NOMO-1 treated with dmso at 0.1 percent for 144 hours (cell line): ENCODE measurements at regions not wholly inside any gene's neighbourhood (a gene's known extent, or its start where the extent isn't known, plus 50 kb on each side); places are given as distances from the start of the nearest gene placed in this dataset.
"Not testable (repeated sequence)": the region's sequence is repeated elsewhere in the genome, so short reads cannot be mapped to it uniquely, and the experiment has no call there.

Source experiments
- DNase-seq: peaks from one replicate; lab custom pipeline; 2025; ENCODE audit not compliant: unreplicated experiment; lab: John Stamatoyannopoulos, UW

DNA sequence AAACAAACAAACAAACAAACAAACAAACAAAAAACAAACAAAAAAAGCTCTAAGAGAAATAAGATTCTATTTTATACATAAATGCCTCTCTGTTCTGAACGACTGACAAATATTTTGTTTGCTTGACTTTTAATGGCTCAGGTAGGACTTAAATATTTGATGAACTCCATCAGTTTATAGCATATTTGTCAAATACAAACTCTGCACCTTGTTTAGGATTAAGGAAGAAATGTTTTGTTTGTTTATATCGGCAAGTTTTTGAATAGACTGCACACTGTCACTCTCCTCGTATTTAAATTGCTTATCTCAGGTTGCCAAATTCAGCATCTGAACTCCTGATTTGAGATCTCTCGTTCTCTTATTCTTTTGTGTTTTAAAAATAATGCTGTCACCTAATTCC is 1499.7 kb upstream of the SLC10A2 start:
- DNase-seq = no peak

DNA sequence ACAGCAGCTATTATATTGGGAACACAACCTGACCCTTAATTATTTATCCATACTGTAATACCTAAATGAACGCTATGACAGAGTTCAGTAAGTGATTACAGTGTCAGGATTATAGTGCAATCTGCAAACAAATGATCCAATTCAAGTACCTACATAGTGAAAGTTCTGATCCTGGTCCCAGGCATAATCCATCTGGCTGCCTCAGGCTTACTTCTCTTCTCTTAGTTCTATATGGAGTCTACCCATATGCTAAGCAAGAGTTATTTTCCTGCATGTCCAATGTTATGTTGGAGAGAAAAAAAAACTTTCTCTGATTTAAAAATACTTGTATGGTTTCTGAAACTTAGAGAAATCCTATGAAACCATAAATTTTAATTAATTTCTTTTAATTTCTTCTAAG is 1487.7 kb upstream of the SLC10A2 start:
- DNase-seq = no peak

DNA sequence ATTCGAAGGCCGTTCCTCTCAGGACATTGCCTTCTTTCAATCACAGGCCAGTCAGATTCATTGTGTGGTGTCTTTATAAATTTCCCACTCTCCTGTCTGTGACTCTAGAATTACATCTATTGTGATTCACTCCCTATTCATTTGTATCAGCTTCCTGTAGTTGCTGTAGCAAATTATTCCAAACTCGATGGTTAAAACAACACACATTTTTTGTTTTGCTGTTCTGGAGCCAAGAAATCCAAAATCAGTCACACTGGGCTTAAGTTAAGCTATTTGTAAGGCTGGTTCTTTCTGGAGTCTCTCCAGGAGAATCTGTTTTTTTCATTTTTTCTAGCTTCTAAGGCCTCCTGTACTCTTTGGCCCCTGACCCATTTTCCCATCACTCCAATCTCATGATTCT is 1487.0 kb upstream of the SLC10A2 start:
- no peak for DNase-seq

DNA sequence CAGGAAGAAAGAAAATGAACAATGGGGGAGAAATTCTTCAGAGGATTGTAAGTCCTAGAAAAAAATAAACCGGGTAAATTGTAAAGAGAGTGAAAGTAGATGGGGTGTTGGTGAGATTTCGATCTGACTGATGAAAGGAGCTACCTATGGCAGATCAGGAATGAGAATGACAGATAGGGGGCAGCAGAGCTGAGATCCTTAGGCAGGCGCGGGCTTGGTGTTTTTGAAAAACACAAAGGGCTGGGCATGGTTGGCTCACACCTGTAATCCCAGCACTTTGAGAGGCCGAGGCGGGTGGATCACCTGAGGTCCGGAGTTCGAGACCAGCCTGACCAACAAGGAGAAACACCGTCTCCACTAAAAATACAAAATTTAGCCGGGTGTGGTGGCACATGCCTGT is 1468.6 kb upstream of the SLC10A2 start:
- DNase-seq = no peak

DNA sequence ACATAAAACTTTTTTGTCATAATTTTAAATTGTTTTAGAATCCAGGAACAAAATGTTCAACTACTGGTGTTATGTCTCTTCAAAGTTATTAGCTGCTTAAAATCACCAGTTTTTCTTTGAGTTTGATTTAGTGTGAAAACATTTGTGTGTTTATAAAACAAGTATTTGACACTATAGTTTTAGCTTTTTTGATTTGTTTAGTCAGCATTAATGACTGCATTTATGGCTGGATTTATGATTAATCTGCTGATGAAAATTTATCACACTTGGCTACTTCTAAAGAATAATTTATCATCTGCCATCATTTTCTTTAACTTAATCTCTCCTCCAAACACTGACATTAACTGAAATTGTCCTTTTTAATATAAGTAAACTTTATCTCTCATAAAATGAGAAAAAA is 1465.9 kb upstream of the SLC10A2 start:
- DNase-seq = no peak

DNA sequence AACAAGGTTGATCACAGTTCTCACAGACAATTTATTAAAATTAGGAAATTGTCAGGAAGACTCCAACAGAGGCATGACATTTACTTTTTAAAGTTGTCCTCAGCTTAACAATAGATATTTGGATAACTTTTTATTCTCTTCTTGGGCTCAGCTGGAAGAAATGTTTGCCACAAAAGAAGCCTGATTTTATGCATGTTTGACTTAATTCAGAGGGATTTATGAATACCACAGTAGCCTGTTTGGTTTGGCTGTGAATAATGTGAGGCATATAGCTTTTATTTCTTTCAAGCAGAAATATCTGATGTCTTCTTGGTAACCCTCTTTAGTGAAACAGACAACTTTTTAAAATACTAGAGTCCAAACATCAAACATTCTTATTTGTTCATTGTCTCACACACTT is 1464.5 kb upstream of the SLC10A2 start:
- no peak for DNase-seq

DNA sequence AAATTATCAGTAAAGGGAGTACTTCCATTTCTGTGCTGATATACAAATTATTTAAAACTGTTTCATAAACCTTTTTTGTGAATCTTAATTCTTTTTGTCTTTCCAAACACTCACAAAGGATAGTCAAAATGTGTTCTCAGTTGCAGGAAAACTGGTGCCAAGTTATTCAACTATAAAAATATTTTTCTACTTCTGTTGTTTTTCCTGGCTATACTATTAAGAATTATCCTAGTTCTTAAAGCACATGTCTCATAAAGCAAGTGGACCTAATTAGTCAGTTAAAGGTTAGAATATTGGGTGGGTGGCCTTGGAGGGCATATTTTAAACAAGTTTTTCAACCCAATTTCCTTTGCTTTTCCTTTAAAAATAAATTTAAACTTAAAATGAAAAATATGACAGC is 1460.3 kb upstream of the SLC10A2 start:
- DNase-seq = no peak

DNA sequence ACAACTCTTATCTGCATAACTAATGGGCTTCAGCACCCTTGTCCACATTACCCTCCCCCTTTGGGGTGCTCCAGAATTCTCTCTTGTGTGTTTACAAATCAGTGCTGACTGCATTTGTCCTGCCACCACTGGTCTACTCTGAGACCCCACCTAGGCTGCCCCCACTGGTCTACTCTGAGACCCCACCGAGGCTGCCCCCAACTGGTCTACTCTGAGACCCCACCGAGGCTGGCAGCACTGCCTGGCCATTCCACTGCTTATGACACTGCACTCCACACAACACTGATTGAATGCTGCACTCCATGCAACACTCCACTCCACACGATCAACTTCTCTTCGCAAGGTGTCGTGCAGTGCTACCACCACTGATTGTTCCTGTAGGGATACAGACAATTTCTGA is 1459.2 kb upstream of the SLC10A2 start:
- no peak for DNase-seq

DNA sequence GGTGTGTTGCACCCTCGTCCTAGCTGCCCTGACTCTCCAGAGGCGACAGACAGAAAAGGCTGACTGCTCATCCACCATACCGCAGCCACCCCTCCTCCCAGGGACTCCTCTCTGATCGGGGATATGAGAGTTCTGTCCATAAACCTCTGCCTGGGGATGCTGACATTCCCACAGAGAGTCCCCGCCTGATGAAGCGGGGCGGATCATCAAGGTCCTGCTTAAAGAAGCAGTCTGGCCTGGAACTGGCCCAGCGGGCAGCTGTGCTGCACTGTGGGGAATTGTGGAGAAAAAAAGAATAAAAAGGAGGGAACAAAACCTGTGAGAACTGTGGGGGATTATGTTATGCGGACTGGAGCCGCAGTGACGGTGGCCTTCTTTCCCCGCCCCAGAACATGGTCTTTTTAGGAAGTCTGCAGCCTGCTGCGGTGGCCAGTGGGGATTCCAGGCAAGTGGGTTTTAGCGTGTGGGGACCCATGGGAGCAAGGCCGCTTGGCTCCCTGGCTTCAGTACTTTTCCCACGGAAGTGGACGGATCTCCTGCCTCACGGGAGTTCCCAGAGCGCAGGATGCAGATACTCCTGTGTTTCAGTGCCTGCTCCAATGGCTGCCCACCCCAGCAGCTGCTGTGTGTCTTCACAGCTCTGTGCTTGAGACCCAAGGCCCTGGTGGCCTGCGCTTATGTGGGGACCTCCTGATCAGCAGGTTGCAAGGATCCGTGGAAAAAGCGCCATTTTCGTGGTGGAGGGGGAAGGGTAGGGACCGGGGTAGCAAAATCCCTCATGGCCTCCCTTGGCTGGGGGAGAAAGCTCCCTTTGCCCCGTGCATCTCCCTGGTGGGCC is 1456.2 kb upstream of the SLC10A2 start:
- DNase-seq = no peak

DNA sequence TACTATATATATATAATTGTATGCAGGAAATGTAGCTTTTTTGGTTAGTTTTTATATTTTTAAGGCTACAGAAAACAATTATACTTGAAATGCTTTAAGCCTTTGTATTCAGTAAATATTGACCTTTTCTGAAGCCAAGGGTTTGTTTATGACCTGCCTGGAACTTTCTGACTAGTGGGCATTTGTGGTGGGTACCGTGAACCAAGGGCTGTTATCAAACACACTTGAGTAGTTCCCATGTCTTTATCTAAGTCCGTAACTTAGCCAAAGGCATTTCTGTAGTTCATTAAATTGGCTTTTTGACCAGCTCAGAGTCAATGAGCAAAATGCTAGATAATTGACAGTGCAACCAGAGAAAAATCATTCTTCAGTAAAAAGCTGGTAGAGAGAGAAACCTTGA is 1444.2 kb upstream of the SLC10A2 start:
- DNase-seq = no peak

DNA sequence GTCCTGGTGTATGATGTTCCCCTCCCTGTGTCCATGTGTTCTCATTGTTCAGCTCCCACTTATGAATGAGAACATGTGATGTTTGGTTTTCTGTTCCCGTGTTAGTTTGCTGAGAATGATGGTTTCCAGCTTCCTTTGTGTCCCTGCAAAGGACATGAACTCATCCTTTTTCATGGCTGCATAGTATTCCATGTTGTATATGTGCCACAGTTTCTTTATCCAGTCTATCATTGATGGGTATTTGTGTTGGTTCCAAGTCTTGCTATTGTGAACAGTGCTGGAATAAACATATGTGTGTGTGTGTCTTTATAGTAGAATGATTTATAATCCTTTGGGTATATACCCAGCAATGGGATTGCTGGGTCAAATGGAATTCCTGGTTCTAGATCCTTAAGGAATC is 1427.3 kb upstream of the SLC10A2 start:
- not testable (repeated sequence) for DNase-seq

DNA sequence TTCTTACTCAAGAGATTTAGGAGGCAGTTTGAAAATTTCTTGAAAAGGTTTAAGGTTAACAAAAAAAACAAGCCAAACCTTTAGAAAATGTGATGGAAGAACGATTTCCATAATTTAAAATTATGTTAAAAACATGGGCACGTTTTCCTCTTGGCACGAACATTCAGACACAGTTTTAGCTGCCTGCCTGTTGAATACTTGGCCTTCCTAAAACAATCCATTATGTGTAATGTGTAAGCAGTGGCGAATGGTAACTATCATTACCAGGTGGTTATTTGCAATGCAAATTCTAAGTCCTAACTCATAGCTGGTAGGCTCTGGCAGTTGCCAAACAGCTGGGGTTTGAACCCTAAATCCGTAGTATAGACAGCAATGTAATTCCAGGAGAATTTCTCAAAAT is 1425.7 kb upstream of the SLC10A2 start:
- no peak for DNase-seq

DNA sequence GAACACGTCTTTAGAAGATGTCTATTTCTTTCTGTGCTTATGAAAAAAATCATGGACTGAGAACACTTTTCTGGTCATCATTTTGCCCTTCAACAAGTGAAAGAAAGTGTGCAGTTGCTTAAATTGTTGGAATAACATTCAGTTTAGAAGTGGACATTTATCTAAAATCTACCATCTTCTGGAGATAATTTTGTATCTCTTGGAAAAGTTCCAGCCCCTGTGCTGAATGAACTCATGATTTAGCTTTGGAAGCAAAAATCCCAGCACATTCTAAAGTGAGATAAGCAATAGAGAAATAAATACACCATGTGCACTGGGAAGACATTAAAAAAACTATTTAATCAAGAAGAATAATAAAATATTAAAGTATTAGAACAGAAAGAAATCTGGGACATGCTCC is 1420.8 kb upstream of the SLC10A2 start:
- DNase-seq = no peak

DNA sequence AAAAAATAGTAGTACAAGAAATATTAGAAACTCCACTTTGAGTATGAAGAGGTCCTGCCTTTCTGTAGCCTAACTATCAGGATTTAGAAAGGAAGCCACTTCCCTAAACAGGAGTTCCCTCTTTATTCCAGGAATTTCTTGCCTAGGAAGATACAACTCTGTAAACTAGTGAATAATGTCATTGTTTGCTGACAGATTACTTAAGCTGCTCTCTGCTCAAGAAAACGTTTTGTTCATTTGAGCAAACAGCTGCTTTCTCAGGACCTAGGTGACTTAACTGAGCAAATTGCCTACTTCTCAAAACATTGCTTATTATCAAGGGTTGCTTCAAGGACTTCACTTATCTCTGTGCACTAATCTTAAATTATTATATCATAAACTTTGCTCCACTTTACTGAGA is 1419.4 kb upstream of the SLC10A2 start:
- DNase-seq = no peak

DNA sequence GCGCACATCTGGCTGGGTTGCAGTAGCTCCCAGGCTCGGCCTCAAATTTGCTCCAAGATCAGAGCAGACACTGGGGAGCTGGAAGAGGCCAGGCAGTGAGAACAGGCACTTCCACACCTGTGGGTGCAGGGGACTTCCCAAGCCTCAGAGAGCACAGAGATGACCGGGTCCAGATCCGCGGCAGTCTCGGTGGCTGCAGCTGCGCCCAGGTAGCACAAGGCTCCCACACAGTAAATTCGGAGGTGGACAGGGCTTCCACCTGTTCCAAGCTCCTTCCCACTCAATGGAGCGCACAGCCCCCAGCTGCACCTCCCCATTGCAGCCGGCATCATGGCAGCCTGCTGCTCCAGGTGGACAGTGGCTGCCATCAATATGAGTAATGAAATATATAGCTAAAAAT is 1417.4 kb upstream of the SLC10A2 start:
- no peak for DNase-seq

DNA sequence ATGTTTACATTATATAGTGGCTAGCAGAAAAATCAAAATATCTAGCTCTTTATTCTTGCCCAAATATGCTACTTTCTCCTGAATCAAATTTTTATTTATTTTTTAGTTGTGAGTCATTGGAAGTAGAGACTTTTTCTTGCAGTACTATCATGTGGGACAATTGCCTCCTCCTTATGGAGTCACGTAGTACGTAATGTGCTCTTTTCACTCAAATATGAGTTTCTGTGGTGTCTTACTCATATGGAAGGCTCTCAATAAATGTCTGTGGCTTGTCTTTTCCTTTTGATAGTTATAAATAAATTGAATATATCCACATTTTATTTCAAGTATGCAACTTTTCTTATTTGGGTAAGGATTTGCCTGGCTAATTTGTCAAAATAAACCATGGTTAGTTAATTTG is 1411.0 kb upstream of the SLC10A2 start:
- no peak for DNase-seq

DNA sequence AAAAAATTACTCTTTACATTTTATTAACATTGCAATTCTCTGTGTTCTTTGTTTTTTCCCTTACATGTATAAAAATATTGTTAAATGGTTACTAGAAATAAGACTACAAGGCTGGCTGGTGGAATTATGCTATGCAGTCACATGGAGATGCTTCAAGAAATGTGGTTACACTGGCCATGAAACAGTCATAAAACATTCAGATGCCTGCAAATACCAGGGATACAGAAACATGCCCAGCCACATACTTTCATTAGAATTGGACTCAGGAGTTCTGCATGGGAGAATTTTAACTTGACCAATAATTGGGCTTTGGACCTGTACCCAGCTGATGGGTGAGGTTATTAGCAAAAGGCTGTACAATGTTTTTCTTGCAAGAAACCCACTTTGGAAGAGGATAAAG is 1407.7 kb upstream of the SLC10A2 start:
- DNase-seq = no peak

DNA sequence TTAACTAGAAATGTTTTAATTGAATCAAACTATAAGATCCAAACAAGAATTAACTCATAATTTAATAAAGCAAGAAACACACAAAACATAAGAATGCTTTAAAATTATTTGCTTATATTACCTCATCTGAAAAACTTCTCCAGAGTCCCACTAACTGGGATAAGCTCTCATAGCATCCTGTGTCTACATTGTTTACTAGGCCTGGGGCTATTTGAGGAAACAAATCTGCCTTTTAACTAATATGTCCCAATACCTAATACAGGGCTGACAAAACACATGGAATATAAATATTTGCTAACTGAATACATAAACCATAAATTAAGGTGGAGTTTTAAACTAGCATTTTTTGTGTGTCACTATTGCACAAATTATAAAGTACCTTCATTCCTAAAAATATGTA is 1399.8 kb upstream of the SLC10A2 start:
- no peak for DNase-seq

DNA sequence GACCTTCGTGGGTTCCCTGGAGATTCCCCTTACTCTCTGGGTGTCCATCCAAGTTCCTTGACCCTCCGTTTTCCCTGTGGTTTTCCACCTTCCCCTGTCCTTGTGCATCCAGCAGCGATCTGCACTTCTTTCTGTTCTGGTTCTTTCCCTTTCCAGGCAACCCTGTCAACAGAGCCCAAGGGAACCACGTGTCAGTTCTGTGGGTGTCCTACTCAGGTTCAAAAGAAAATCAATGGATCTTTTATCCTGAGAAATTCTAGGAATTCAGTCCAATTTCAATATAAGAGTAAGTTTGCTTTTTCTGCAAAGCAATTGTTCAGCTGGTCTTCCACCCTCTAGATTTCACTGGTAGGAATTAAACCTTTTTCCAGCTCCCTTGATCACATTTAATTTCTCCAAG is 1394.8 kb upstream of the SLC10A2 start:
- DNase-seq = no peak

DNA sequence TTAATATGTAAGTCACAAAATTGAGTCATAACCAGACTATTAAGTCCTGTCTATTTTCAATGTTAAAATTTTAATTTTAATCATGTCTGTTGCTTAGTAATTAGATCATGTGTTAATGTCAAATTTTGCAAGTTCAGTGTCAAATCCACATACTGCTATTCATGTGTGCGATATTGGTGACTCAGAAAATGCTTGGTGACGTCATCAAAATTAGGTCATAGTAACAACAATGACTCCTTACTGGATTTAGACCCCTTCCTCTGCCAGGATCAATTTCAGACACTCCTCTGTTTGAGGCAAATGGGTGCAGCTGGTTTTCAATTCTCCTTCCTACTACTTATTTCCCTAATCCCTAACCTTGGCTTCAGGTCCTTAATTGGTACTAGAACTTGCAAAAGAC is 1394.3 kb upstream of the SLC10A2 start:
- no peak for DNase-seq

DNA sequence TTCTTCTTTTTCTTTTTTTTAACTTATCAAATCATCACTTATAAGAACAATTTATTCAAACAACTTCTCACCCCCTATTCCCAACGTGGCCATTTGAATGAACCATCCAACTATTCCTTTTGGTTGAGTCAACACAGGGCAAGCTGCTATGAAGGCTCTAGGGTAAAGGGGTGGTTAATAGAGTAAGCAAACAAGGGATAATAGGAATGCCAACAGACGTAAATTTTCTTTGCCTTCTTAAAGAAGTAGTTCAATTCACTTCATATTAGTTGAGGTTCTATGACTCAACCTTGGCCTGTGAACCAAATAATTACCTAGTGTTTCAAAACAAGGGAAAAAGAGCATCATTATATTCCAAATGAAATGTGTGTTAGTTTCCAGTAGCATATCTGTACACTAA is 1383.8 kb upstream of the SLC10A2 start:
- DNase-seq = no peak

DNA sequence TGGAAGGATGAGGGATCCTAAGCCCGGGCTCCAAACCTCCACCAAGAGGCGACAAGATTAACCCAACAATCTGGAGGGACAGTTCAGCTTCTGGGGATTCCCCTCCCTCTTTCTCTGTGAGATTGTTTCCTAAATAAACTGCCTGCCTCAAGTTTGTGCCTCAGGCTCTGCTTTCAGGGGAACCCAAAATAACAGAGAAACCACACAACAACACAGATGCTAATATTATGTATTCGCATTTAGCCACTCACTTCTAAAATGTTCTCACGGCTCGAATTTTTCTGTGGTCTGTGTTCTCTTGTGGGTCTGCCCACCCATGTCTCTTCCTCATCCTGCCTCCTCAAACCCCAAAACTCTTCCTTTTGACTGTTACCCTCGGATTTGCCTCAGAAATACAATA is 1381.1 kb upstream of the SLC10A2 start:
- DNase-seq = no peak

DNA sequence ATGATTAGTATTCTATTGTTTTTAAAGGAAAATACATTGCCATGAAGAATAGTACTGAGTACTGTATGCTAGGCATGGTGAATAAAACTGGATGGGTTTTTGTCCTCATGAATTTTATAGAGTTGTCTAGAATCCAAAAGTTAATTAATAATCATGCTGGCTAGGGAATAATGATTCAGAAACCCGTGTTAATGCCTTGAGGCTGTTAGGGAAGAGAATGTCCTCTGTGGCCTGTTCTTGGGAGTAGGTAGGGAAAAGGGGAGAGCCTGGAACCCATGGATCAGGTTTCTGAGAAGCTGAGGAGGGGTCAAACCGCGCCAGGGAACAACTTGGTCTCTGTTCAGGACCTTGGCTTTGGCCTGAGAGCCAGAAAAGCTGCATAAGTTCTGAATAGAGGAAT is 1376.3 kb upstream of the SLC10A2 start:
- DNase-seq = no peak
